Rectal smooth muscle tissue (tissue), 1 donor: ENCODE measurements at regions not wholly inside any gene's neighbourhood (a gene's known extent, or its start where the extent isn't known, plus 50 kb on each side); places are given as distances from the start of the nearest gene placed in this dataset.
"Not testable (repeated sequence)": the region's sequence is repeated elsewhere in the genome, so short reads cannot be mapped to it uniquely, and the experiment has no call there.

Experiments used
- H3K27ac ChIP-seq: one replicate; pipeline ENCODE4 v1.7.0; 2013; ENCODE audit warnings: low read depth, low read length, inconsistent platforms
- H3K27me3 ChIP-seq: one replicate; pipeline ENCODE4 v1.7.0; 2013; ENCODE audit warnings: low read length; ENCODE audit not compliant: control insufficient read depth, insufficient read depth
- H3K36me3 ChIP-seq: one replicate; pipeline ENCODE4 v1.7.0; 2013; ENCODE audit warnings: low read length; ENCODE audit not compliant: control insufficient read depth, insufficient read depth
- H3K4me1 ChIP-seq: one replicate; pipeline ENCODE4 v1.7.0; 2013; ENCODE audit warnings: low read length; ENCODE audit not compliant: control insufficient read depth, insufficient read depth
- H3K4me3 ChIP-seq: one replicate; pipeline ENCODE4 v1.7.0; 2013; ENCODE audit warnings: low read length
- H3K9ac ChIP-seq: one replicate; pipeline ENCODE4 v1.7.0; 2013; ENCODE audit warnings: low read length

DNA sequence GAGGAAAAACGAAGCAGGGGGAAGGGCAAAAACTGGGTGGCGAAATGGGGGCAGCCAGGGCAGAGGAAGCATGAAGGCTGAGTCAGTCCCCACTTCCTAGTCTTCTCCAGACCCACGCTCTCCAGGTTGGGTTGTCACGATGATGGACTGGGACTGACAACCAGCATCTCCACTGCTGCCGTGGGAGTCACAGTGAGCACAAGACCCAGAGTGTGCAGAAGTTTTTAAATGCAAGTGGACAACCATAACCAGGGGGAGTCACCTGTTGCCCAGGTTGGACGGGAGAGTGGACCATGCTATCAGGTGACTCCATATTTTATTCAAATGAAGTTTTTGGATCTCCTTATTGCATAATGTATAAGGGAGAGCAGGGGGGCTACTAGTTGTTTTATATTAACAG lies 511.4 kb upstream of the ZFP42 start:
- no peak overlapping the region for H3K27ac ChIP-seq
- no peak overlapping the region for H3K9ac ChIP-seq
- peaks cover 14% of the 10 kb centered on the region for H3K4me1 ChIP-seq
- no peaks in the 10 kb centered on the region for H3K27me3 ChIP-seq
- H3K36me3 ChIP-seq, result no peaks in the 10 kb centered on the region
- no peak overlapping the region for H3K4me3 ChIP-seq

DNA sequence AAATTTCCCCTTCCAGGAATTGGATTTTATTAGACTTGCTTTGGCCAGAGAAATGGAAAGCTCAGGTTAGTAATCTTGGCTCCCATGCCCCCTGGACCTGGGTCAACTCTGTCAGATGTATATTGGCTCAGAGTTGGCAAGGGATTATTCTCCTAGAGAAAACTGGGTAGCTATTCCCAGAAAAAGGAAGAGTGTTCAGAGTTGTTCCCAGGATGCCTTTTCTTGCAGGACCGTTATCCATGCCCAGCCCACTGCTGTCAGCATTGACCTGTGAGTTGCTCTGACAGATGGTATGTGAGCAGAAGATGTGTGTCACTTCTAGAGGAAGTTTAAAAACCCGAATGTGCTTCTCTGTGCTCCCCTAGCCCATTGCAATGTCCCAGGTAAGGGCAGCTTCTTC lies 509.9 kb upstream of the ZFP42 start:
- H3K4me3 ChIP-seq, result no peak overlapping the region
- H3K27me3 ChIP-seq, result no peaks in the 10 kb centered on the region
- peaks cover 2% of the 10 kb centered on the region for H3K4me1 ChIP-seq
- no peak overlapping the region for H3K27ac ChIP-seq
- H3K9ac ChIP-seq, result no peak overlapping the region
- no peaks in the 10 kb centered on the region for H3K36me3 ChIP-seq

DNA sequence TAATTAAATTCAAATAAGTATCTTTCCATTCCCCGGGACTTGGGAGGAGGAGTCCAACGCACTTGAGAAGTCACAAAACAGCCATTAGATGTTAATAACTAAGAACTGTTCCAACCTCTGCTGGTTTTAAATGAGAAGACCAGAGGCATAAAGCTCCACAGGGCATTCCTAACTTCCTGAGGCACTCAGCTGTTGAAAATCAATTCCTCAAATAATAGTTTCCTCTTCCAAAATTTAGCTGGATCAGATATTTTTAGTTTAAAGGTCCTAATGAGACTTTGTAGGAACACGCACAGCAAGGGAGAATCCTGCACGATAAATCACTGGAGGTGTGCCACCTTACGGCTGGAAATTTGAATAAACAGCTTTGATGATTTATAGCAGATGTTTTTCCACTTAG lies 504.3 kb upstream of the ZFP42 start:
- Histone ChIP-seq H3K4me1 (no peaks in the 10 kb centered on the region), H3K27ac (no peak overlapping the region), H3K4me3 (no peak overlapping the region), H3K36me3 (no peaks in the 10 kb centered on the region), H3K27me3 (no peaks in the 10 kb centered on the region), H3K9ac (no peak overlapping the region)

DNA sequence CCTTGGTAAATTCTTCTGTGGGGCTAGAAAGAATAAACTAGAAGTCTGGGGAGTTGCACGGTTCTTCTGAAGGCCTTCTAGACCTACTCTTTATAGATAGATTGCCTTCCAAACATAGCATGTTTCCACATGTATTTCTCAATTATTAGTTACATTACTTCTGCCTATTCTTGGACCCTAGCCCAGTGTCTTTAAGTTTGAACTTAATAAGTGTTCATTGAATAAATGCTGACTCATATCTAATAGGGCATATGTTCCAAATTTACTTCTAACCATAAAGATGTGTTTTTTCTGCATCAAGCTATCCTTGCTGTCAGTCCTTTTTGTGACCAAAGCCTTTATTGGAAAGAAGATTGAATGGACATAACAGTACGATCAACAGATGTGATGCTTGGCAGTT lies 503.6 kb upstream of the ZFP42 start:
- no peaks in the 10 kb centered on the region for H3K4me1 ChIP-seq
- H3K27me3 ChIP-seq, result no peaks in the 10 kb centered on the region
- H3K9ac ChIP-seq, result no peak overlapping the region
- no peak overlapping the region for H3K4me3 ChIP-seq
- no peak overlapping the region for H3K27ac ChIP-seq
- no peaks in the 10 kb centered on the region for H3K36me3 ChIP-seq

DNA sequence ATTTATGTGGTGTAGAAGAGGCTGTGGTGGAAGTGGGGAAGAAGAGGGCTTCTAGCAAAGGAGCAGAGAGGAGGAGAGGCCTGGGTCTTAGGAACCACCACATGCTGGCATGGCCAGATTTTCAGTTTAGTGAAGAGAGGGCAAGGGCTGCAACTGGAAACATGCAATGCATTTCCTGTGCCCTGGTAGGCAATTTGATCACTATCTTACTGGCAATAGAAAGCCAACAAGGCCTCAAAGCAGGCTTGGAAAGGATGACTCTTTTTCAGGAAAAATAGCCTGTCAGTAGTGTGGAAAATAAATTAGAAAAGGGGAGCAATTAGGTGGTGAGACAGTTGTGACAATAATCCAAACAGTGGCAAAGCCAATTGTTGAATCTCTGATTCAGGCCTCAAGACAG lies 501.9 kb upstream of the ZFP42 start:
- Histone ChIP-seq H3K9ac (no peak overlapping the region), H3K27ac (no peak overlapping the region), H3K27me3 (no peaks in the 10 kb centered on the region), H3K36me3 (no peaks in the 10 kb centered on the region), H3K4me1 (no peaks in the 10 kb centered on the region), H3K4me3 (no peak overlapping the region)

DNA sequence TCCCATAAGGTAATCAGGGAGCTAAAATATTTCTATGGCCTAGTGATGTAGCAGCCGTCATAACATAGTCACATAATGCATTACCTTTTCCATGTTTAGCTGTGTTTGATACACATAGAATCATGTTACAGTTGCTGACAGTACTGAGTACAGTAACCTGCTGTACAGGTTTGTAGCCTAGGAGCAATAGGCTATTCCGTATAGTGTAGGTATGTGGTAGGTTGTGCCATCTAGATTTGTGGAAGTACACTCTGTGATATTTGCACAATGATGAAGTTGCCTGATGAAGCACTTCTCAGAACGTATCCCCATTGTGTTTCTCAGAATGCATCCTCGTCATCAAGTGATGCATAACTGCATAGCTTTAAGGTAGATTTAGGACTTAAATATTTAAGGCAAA lies 495.6 kb upstream of the ZFP42 start:
- Histone ChIP-seq H3K36me3 (no peaks in the 10 kb centered on the region), H3K9ac (no peak overlapping the region), H3K27ac (no peak overlapping the region), H3K4me3 (no peak overlapping the region), H3K4me1 (no peaks in the 10 kb centered on the region), H3K27me3 (no peaks in the 10 kb centered on the region)

DNA sequence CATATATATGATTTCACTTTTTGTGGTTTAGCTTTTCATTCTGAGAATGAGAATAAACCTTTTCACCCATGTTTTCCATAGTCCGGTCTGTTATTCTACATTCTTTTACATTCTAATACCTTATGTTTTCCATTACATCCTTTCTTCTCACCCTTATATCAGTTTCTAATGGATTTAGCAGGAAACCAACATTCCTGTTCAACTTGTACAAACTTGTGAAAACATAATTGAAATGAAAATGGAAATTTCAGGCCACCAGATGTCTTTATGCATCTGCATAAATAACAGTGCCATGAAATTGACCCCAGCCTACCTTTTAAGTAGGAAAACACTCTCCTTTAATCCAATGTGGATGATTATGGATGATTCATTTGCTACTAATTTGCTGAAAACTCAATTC lies 494.8 kb upstream of the ZFP42 start:
- no peak overlapping the region for H3K27ac ChIP-seq

DNA sequence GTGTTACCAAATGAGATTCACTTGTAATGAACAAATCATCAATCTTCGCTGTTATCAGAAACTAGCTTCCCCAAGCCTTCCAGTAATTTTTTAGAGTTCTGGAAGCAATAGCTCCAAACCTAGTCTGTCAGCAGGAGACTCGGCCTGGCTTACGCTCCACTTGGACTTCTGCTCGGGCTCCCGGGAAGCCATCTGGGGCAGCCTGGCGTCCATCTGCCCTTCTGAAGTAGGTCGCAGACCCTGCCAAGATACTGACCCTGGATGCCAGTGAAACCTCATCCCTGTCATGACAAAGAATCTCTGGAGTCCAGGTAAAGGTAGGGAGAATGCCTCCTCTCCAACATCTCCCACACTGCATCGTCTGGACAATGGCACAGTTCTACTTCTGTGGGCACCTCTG lies 493.8 kb upstream of the ZFP42 start:
- Histone ChIP-seq H3K36me3 (no peaks in the 10 kb centered on the region), H3K27me3 (no peaks in the 10 kb centered on the region), H3K27ac (no peak overlapping the region), H3K4me3 (no peak overlapping the region), H3K9ac (no peak overlapping the region), H3K4me1 (no peaks in the 10 kb centered on the region)

More for the DNA sequence above, 494.8 kb upstream of the ZFP42 start:
- Histone ChIP-seq H3K36me3 (no peaks in the 10 kb centered on the region), H3K4me1 (no peaks in the 10 kb centered on the region), H3K4me3 (no peak overlapping the region), H3K27me3 (no peaks in the 10 kb centered on the region), H3K9ac (no peak overlapping the region)

DNA sequence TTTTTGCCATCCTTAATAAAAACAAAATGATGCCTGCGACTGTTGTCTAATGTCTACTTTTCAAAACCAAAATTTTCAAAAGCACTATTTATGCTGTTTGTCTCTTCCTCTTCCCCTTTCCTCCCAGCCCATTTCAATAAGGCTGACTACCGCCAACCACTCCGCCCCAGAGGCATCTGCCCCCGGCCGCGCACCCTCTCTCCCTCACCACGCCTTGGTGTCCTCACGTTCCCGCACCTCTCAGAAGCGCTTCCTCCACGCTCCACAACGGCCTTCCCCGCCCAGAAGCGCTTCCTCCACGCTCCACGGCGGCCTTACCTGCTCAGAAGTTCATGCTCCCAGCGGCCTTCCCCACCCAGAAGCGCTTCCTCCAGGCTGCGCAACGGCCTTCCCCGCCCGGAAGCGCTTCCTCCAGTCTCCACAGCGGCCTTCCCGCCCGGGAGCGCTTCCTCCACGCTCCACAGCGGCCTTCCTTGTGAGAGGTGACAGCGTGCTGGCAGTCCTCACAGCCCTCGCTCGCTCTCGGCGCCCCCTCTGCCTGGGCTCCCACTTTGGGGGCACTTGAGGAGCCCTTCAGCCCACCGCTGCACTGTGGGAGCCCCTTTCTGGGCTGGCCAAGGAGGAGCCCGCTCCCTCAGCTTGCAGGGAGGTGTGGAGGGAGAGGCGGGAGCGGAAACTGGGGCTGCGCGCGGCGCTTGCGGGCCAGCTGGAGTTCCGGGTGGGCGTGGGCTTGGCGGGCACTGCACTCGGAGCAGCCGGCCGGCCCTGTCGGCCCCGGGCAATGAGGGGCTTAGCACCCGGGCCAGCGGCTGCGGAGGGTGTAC lies 490.4 kb upstream of the ZFP42 start:
- Histone ChIP-seq H3K9ac (no peak overlapping the region), H3K27me3 (no peaks in the 10 kb centered on the region), H3K4me1 (no peaks in the 10 kb centered on the region), H3K36me3 (no peaks in the 10 kb centered on the region), H3K4me3 (no peak overlapping the region), H3K27ac (no peak overlapping the region)

DNA sequence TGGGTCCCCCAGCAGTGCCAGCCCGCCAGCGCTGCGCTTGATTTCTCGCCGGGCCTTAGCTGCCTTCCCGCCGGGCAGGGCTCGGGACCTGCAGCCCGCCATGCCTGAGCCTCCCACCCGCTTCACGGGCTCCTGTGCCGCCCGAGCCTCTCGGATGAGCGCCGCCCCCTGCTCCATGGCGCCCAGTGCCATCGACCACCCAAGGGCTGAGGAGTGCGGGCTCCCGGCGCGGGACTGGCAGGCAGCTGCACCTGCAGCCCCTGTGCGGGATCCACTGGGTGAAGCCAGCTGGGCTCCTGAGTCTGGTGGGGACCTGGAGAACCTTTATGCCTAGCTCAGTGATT lies 489.8 kb upstream of the ZFP42 start:
- H3K4me3 ChIP-seq, H3K36me3 ChIP-seq, H3K27ac ChIP-seq, H3K9ac ChIP-seq, H3K4me1 ChIP-seq, H3K27me3 ChIP-seq: not testable (repeated sequence)

DNA sequence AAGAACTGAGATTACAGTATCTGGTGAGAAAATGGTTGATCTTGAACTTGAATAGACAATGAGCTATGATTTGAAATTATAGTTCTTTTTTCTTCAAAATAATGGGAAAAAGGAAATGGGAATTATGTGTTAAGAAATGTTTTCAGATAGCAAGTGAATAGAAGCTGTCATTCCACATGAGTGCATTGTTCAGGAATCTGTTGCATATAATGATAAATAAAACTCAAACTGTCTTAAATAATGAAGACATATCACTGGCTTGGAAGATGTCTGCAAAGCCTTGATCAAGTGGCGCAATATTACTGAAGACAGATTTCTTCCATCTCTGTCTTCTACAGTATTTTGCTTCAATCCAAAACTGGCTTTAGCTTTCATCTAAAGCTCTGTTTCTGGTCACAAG lies 479.3 kb upstream of the ZFP42 start:
- no peaks in the 10 kb centered on the region for H3K4me1 ChIP-seq
- H3K4me3 ChIP-seq, result no peak overlapping the region
- H3K9ac ChIP-seq, result no peak overlapping the region
- no peaks in the 10 kb centered on the region for H3K27me3 ChIP-seq
- H3K36me3 ChIP-seq, result no peaks in the 10 kb centered on the region
- no peak overlapping the region for H3K27ac ChIP-seq

DNA sequence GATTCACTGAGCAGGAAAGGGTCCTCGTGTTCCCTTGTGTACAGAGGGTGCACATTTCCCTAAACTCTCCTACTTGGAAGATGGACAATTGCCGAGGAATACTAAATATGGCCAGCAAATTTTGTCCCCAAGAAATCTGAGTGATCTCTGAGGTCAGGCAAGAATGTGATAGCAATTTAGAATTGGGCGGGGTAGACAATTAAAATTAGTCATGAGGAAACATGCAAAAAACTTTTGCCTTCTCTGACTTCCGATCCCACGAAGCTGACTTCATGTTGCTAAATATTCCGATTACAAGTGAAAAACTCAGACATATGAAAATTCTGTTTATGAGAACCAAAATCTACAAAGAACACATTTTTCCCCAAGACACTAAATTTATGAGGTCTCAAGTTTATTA lies 453.9 kb upstream of the ZFP42 start:
- Histone ChIP-seq H3K27ac (no peak overlapping the region), H3K4me3 (no peak overlapping the region), H3K4me1 (no peaks in the 10 kb centered on the region)

DNA sequence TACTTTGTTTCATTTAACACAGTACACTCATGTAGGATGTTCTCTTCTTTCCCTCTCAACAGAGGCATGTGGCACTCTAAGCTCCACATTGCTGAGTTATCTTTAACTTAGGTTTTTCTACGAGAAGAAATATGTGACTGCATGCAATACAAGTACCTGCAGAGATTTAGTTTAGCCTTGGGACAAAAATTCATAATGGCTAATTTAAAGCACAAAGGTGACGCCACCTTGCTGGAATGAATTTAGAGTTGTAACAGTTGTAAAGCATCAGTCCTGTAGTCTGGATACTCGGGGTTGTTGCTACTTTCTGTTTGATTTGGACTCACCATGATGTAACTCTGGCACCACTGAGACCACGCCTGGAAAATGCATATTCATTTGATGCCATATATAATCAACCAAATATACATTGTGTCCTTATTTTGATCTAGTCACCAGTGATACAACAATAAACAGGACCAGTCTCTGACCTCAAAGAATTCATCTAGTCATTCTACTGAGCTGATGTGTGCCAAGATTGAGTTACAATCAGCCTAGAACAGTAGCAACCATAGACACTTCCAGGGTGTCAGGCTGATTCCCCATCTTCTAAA lies 451.0 kb upstream of the ZFP42 start:
- H3K4me3 ChIP-seq, result no peak overlapping the region
- no peaks in the 10 kb centered on the region for H3K36me3 ChIP-seq
- no peak overlapping the region for H3K27ac ChIP-seq
- no peaks in the 10 kb centered on the region for H3K27me3 ChIP-seq
- H3K9ac ChIP-seq, result no peak overlapping the region
- no peaks in the 10 kb centered on the region for H3K4me1 ChIP-seq

More for the DNA sequence above, 453.9 kb upstream of the ZFP42 start:
- Histone ChIP-seq H3K9ac (no peak overlapping the region), H3K36me3 (no peaks in the 10 kb centered on the region), H3K27me3 (no peaks in the 10 kb centered on the region)
